GM12873 (cell line): ENCODE measurements at regions not wholly inside any gene's neighbourhood (a gene's known extent, or its start where the extent isn't known, plus 50 kb on each side); places are given as distances from the start of the nearest gene placed in this dataset.

ENCODE experiments used
- TF ChIP-seq, protein P1 (sequence below): IDR thresholded peaks from 2 replicates; pipeline ENCODE4 v1.5.1; 2012; ENCODE audit warnings: low read depth, mild to moderate bottlenecking, moderate library complexity, low read length, control low read depth; ENCODE audit not compliant: insufficient read depth; ENCODE audit errors: missing control alignments

DNA sequence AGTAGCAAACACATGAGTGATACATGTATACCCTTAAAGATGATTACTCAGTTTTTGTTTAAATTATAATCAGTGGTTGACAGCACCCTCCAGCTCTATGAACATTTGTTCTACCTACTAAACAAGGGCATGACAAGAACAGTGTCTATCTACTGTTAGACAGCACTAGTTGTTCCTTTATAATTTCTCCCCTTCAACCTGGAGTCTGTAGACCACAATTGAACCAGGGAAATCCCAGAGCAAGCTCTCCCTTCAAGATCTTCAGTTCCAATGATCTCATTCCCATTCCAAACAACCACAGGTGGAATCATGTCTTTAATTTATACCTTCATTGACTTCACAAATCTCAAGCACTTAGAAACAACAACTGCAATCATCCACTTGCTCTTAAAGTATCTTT lies 216.1 kb downstream of the HHIPL2 start:
- TF ChIP-seq, protein P1, sequence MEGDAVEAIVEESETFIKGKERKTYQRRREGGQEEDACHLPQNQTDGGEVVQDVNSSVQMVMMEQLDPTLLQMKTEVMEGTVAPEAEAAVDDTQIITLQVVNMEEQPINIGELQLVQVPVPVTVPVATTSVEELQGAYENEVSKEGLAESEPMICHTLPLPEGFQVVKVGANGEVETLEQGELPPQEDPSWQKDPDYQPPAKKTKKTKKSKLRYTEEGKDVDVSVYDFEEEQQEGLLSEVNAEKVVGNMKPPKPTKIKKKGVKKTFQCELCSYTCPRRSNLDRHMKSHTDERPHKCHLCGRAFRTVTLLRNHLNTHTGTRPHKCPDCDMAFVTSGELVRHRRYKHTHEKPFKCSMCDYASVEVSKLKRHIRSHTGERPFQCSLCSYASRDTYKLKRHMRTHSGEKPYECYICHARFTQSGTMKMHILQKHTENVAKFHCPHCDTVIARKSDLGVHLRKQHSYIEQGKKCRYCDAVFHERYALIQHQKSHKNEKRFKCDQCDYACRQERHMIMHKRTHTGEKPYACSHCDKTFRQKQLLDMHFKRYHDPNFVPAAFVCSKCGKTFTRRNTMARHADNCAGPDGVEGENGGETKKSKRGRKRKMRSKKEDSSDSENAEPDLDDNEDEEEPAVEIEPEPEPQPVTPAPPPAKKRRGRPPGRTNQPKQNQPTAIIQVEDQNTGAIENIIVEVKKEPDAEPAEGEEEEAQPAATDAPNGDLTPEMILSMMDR: no peak

DNA sequence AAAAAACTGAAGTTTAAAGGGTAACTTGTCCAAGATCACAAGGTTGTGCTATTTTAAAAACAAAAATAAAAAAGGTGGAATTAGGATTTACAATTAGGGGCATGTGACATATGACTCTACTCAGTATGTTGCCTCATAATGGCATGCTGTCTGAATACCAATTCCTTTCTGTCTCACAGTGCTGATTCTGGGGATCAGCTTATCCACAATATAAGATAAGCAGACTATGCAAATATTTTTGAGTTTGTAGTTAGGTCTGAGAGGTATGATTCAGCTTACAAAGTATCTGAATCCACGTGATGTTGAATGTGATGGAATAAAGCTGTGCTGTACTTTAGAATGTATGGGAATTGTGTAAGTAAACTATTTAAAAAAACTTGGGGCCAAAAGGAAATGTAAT lies 216.6 kb downstream of the HHIPL2 start:
- TF ChIP-seq, protein P1: no peak

GRCh38 chr1:222329493-222330045 lies 218.3 kb downstream of the HHIPL2 start:
- TF ChIP-seq, protein P1: no peak

DNA sequence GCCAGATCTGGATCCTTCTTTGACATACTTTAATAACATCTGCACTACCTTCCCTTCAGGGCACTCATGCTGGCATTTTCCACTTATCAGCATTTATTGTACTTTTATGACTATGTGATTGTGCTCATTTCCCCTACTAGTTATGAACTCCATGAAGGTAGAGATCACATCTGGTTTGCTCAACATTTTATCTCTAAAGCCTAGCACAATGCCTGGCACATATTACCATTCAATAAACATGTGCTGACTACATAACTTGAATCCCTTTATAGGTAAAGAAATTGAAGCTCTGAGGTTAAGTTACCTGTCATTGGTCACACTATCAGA lies 221.2 kb downstream of the HHIPL2 start:
- TF ChIP-seq, protein P1: no peak

DNA sequence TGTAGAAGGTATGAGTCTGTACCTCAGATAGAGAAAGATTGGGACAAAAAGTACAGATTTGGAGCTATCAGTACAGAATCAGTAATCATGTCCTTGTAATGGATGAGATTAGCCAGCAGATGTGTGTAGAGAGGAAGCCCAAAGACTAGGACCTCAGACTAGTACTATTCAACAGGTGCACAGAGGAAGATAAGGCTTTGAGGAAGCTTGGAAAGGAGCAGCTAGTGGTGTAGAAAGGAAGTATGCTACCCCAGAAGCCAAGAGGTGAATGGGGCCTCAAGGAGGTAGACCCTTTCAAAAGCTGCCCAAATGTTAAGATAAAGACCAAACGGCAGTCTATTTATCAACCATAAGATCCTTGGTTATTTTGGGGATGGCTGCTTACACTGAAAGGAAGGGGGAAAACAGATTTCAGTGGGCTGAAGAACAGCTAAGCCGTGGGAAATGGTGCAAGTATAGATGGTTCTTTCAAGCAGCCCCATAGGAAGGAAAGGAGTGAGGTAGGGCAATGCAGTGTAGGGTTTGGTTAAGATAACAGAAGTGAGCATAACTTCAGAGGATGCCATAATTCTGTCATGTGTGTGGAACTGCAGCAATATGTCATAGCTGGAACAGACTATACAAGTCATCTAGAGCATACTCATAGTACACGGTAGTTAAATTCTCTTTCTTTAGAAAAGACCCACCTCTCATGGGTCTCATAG lies 221.7 kb downstream of the HHIPL2 start:
- TF ChIP-seq, protein P1: no peak

DNA sequence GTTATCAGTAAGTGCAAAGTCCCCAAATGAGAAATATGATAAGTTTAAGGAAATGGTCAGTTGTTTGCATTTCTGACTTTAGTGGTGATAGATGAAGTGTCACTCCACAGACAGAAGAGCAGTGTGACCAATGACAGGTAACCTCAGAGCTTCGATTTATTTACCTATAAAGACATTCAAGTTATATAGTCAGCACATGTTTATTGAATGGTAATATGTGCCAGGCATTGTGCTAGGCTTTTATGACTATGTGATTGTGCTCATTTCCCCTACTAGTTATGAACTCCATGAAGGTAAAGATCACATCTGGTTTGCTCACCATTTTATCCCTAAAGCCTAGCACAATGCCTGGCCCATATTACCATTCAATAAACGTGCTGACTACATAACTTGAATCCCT lies 222.4 kb downstream of the HHIPL2 start:
- TF ChIP-seq, protein P1: no peak

DNA sequence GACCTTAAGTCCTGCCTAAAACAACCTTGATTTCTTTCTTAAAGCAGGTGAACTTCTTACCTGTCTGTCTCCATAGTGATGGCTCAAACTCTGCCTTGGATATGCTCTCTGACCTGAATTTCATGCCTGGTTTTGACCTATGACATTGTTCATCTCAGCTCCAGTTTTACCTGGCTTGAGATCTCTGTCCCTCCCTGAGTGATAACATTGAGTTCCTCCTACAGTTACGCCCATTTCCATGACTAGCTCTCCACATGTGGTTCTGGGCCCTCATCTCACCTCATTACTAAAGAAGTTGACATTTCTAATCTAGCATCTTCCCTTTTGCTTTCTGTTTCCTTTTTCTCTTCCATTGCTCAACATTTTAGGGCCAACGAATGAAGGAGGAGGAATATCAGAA lies 233.1 kb downstream of the HHIPL2 start:
- TF ChIP-seq, protein P1: no peak
